ENCODE measurements at regions not wholly inside any gene's neighbourhood (a gene's known extent, or its start where the extent isn't known, plus 50 kb on each side); places are given as distances from the start of the nearest gene placed in this dataset.
"Not testable (repeated sequence)": the region's sequence is repeated elsewhere in the genome, so short reads cannot be mapped to it uniquely, and the experiment has no call there.

- DNase-seq, result peak; percentile 75 to 87
Observed at GRCh38 chr2:109692013-109692743, 78.0 kb downstream of the SOWAHC start.

- DNase-seq, result not testable (repeated sequence)
Observed at GRCh38 chr2:109692831-109693230, 78.7 kb downstream of the SOWAHC start.

GRCh38 chr2:109693292-109693691 is 79.1 kb downstream of the SOWAHC start:
- not testable (repeated sequence) for DNase-seq

- DNase-seq, result no peak
Observed at GRCh38 chr2:109694190-109694589, 80.0 kb downstream of the SOWAHC start.

GRCh38 chr2:109695290-109695689 is 81.1 kb downstream of the SOWAHC start:
- DNase-seq, result no peak

GRCh38 chr2:109699646-109700045 is 85.5 kb downstream of the SOWAHC start:
- no peak for DNase-seq

GRCh38 chr2:109700680-109701274 is 86.6 kb downstream of the SOWAHC start:
- DNase-seq, result no peak

- DNase-seq, result no peak
Observed at GRCh38 chr2:109701362-109701761, 87.2 kb downstream of the SOWAHC start.

- no peak for DNase-seq
Observed at GRCh38 chr2:109702250-109702985, 88.3 kb downstream of the SOWAHC start.

- DNase-seq, result no peak
Observed at GRCh38 chr2:109703077-109703476, 88.9 kb downstream of the SOWAHC start.

GRCh38 chr2:109703798-109704197 is 89.6 kb downstream of the SOWAHC start:
- no peak for DNase-seq

GRCh38 chr2:109707281-109708147 is 86.6 kb upstream of the RGPD5 start:
- DNase-seq, result no peak

GRCh38 chr2:109710505-109711229 is 83.4 kb upstream of the RGPD5 start:
- no peak for DNase-seq

- no peak for DNase-seq
Observed at GRCh38 chr2:109711230-109712122, 82.6 kb upstream of the RGPD5 start.

GRCh38 chr2:109712123-109712449 is 82.0 kb upstream of the RGPD5 start:
- DNase-seq, result no peak

- DNase-seq, result no peak
Observed at GRCh38 chr2:109712746-109713145, 81.4 kb upstream of the RGPD5 start.

GRCh38 chr2:109715313-109715805 is 78.7 kb upstream of the RGPD5 start:
- no peak for DNase-seq

- not testable (repeated sequence) for DNase-seq
Observed at GRCh38 chr2:109716596-109716995, 77.5 kb upstream of the RGPD5 start.

- no peak for DNase-seq
Observed at GRCh38 chr2:109718139-109718538, 76.0 kb upstream of the RGPD5 start.

- DNase-seq, result no peak
Observed at GRCh38 chr2:109719871-109720270, 74.2 kb upstream of the RGPD5 start.
